Activated CD4-positive, alpha-beta memory T cell treated with anti-CD3 and anti-CD28 coated beads for 36 hours (primary cell): ENCODE measurements at regions not wholly inside any gene's neighbourhood (a gene's known extent, or its start where the extent isn't known, plus 50 kb on each side); places are given as distances from the start of the nearest gene placed in this dataset.

Source experiments
- CTCF ChIA-PET: fragments of 350-600 bp; sonication (Branson Sonifier 250); formaldehyde crosslinking; loops from one replicate; lab custom pipeline; 2021; ENCODE audit warnings: antibody characterized with exemption, inconsistent platforms; lab: Charles Lee
- POLR2A ChIA-PET: fragments of 350-600 bp; sonication (Branson Sonifier 250); formaldehyde crosslinking; loops from one replicate; lab custom pipeline; 2021; ENCODE audit warnings: antibody characterized with exemption; lab: Charles Lee
- DNase-seq: peaks from one replicate; pipeline ENCODE4 v3.0.0-alpha.2; 2020
- H3K27ac Mint-ChIP-seq: one replicate; pipeline ENCODE4 v1.8.0; 2021; ENCODE audit warnings: mixed read lengths
- H3K27me3 Mint-ChIP-seq: one replicate; pipeline ENCODE4 v1.8.0; 2021; ENCODE audit warnings: mixed read lengths
- H3K36me3 Mint-ChIP-seq: one replicate; pipeline ENCODE4 v1.8.0; 2021; ENCODE audit warnings: mixed read lengths
- H3K4me1 Mint-ChIP-seq: one replicate; pipeline ENCODE4 v1.8.0; 2021; ENCODE audit warnings: low read depth, mixed read lengths
- H3K4me3 Mint-ChIP-seq: one replicate; pipeline ENCODE4 v1.8.0; 2021; ENCODE audit warnings: mild to moderate bottlenecking, mixed read lengths
- H3K9me3 Mint-ChIP-seq: one replicate; pipeline ENCODE4 v1.8.0; 2021; ENCODE audit warnings: mixed read lengths
- intact Hi-C: fragments of 100-400 bp; cut with micrococcal nuclease; formaldehyde crosslinking; loops from one replicate; pipeline ENCODE4 v1.15.1; 2023

GRCh38 chr3:107992976-107993684, 97.7 kb downstream of the CD47 start:
- Mint-ChIP-seq H3K4me1 (peaks cover 15% of the 10 kb centered on the region), H3K4me3 (no peak overlapping the region), H3K9me3 (no peaks in the 10 kb centered on the region), H3K27ac (no peak overlapping the region), H3K27me3 (no peaks in the 10 kb centered on the region), H3K36me3 (no peaks in the 10 kb centered on the region)
- CTCF ChIA-PET, result interaction anchor here (0.6 kb wide), 1 partner anchor 332 kb away, joined by 3 read pairs; no protein-coding TSS in a partner anchor
- intact Hi-C loops, result no loop called here
- DNase-seq, result peak; percentile 16
- POLR2A ChIA-PET, result no interaction called here

GRCh38 chr3:107990926-107991325, 99.9 kb downstream of the CD47 start:
- Mint-ChIP-seq H3K27ac (no peak overlapping the region), H3K4me1 (peaks cover 30% of the 10 kb centered on the region), H3K4me3 (no peak overlapping the region), H3K27me3 (no peaks in the 10 kb centered on the region), H3K9me3 (no peaks in the 10 kb centered on the region), H3K36me3 (no peaks in the 10 kb centered on the region)
- no peak for DNase-seq
- ChIA-PET CTCF (no interaction called here), POLR2A (no interaction called here)
- intact Hi-C loops, result no loop called here

GRCh38 chr3:107990433-107990832, 100.4 kb downstream of the CD47 start:
- POLR2A ChIA-PET, result no interaction called here
- Mint-ChIP-seq H3K4me3 (no peak overlapping the region), H3K27me3 (no peaks in the 10 kb centered on the region), H3K4me1 (peaks cover 35% of the 10 kb centered on the region), H3K9me3 (no peaks in the 10 kb centered on the region), H3K27ac (no peak overlapping the region), H3K36me3 (no peaks in the 10 kb centered on the region)
- intact Hi-C loops, result no loop called here
- no peak for DNase-seq
- CTCF ChIA-PET, result interaction anchor here (0.7 kb wide), 1 partner anchor 313 kb away, joined by 4 read pairs; no protein-coding TSS in a partner anchor

GRCh38 chr3:107989661-107990060, 101.2 kb downstream of the CD47 start:
- Mint-ChIP-seq H3K4me1 (peaks cover 38% of the 10 kb centered on the region), H3K9me3 (no peaks in the 10 kb centered on the region), H3K27ac (no peak overlapping the region), H3K27me3 (no peaks in the 10 kb centered on the region), H3K36me3 (no peaks in the 10 kb centered on the region), H3K4me3 (no peak overlapping the region)
- ChIA-PET POLR2A (no interaction called here), CTCF (interaction anchor here (0.7 kb wide), 1 partner anchor 312 kb away, joined by 4 read pairs; no protein-coding TSS in a partner anchor)
- intact Hi-C loops, result loop anchor here (5.0 kb wide), 2 partner anchors 98 to 138 kb away; no protein-coding TSS in a partner anchor
- DNase-seq, result no peak

GRCh38 chr3:107988460-107989175, 102.2 kb downstream of the CD47 start:
- Mint-ChIP-seq H3K9me3 (no peaks in the 10 kb centered on the region), H3K4me3 (peak overlapping the region; percentile 36), H3K27ac (peak overlapping the region; percentile 35), H3K27me3 (no peaks in the 10 kb centered on the region), H3K36me3 (no peaks in the 10 kb centered on the region), H3K4me1 (peaks cover 32% of the 10 kb centered on the region)
- ChIA-PET CTCF (no interaction called here), POLR2A (no interaction called here)
- intact Hi-C loops, result loop anchor here (5.0 kb wide), 2 partner anchors 99 to 139 kb away; no protein-coding TSS in a partner anchor
- DNase-seq, result peak; percentile 28

GRCh38 chr3:107987036-107987939, 103.5 kb downstream of the CD47 start:
- CTCF ChIA-PET, result interaction anchor here (0.9 kb wide), 1 partner anchor 59 kb away, joined by 3 read pairs; no protein-coding TSS in a partner anchor
- Mint-ChIP-seq H3K4me1 (peaks cover 32% of the 10 kb centered on the region), H3K4me3 (no peak overlapping the region), H3K36me3 (no peaks in the 10 kb centered on the region), H3K27ac (no peak overlapping the region), H3K27me3 (no peaks in the 10 kb centered on the region), H3K9me3 (no peaks in the 10 kb centered on the region)
- POLR2A ChIA-PET, result no interaction called here
- no peak for DNase-seq
- intact Hi-C loops, result loop anchor here (5.0 kb wide), 2 partner anchors 100 to 140 kb away; no protein-coding TSS in a partner anchor

- Mint-ChIP-seq H3K4me1 (peaks cover 35% of the 10 kb centered on the region), H3K27ac (no peak overlapping the region), H3K36me3 (no peaks in the 10 kb centered on the region), H3K27me3 (no peaks in the 10 kb centered on the region), H3K4me3 (no peak overlapping the region), H3K9me3 (no peaks in the 10 kb centered on the region)
- no peak for DNase-seq
- ChIA-PET CTCF (interaction anchor here (0.8 to 0.9 kb wide), 3 partner anchors 10 to 58 kb away, joined by 3 to 4 read pairs (median 3); no protein-coding TSS in a partner anchor), POLR2A (no interaction called here)
- intact Hi-C loops, result loop anchor here (5.0 kb wide), 2 partner anchors 101 to 141 kb away; no protein-coding TSS in a partner anchor
Observed at GRCh38 chr3:107986505-107986904, 104.3 kb downstream of the CD47 start.

- intact Hi-C loops, result loop anchor here (2.0 to 5.0 kb wide), 3 partner anchors 43 to 142 kb away; no protein-coding TSS in a partner anchor
- no peaks in the 10 kb centered on the region for H3K9me3 Mint-ChIP-seq
Observed at GRCh38 chr3:107985496-107985895, 105.3 kb downstream of the CD47 start.

GRCh38 chr3:107983247-107983646, 107.6 kb downstream of the CD47 start:
- Mint-ChIP-seq H3K27me3 (no peaks in the 10 kb centered on the region), H3K36me3 (no peaks in the 10 kb centered on the region), H3K9me3 (no peaks in the 10 kb centered on the region), H3K4me3 (no peak overlapping the region), H3K27ac (no peak overlapping the region), H3K4me1 (peaks cover 48% of the 10 kb centered on the region)
- ChIA-PET POLR2A (no interaction called here), CTCF (interaction anchor here (1.2 kb wide), 1 partner anchor 322 kb away, joined by 3 read pairs; no protein-coding TSS in a partner anchor)
- no peak for DNase-seq
- intact Hi-C loops, result no loop called here

More at GRCh38 chr3:107985496-107985895, 105.3 kb downstream of the CD47 start:
- H3K27me3 Mint-ChIP-seq, result no peaks in the 10 kb centered on the region
- no peaks in the 10 kb centered on the region for H3K36me3 Mint-ChIP-seq
- peak; percentile 68 for DNase-seq
- no peak overlapping the region for H3K4me3 Mint-ChIP-seq
- POLR2A ChIA-PET, result interaction anchor here (0.9 kb wide), 1 partner anchor 15 kb away, joined by 3 read pairs; no protein-coding TSS in a partner anchor
- peak overlapping the region; percentile 26 for H3K27ac Mint-ChIP-seq
- CTCF ChIA-PET, result interaction anchor here (1.0 kb wide), 1 partner anchor 58 kb away, joined by 3 read pairs; no protein-coding TSS in a partner anchor
- H3K4me1 Mint-ChIP-seq, result peaks cover 37% of the 10 kb centered on the region

- no peak for DNase-seq
- POLR2A ChIA-PET, result no interaction called here
- intact Hi-C loops, result no loop called here
- H3K27me3 Mint-ChIP-seq, result no peaks in the 10 kb centered on the region
- no peaks in the 10 kb centered on the region for H3K9me3 Mint-ChIP-seq
- no peak overlapping the region for H3K4me3 Mint-ChIP-seq
- peaks cover 52% of the 10 kb centered on the region for H3K4me1 Mint-ChIP-seq
- CTCF ChIA-PET, result interaction anchor here (1.2 kb wide), 1 partner anchor 321 kb away, joined by 3 read pairs; no protein-coding TSS in a partner anchor
- no peak overlapping the region for H3K27ac Mint-ChIP-seq
- H3K36me3 Mint-ChIP-seq, result no peaks in the 10 kb centered on the region
Observed at GRCh38 chr3:107982165-107982564, 108.7 kb downstream of the CD47 start.

GRCh38 chr3:107981471-107982111, 109.2 kb downstream of the CD47 start:
- Mint-ChIP-seq H3K4me3 (no peak overlapping the region), H3K36me3 (no peaks in the 10 kb centered on the region), H3K27ac (no peak overlapping the region), H3K9me3 (no peaks in the 10 kb centered on the region), H3K4me1 (peaks cover 52% of the 10 kb centered on the region), H3K27me3 (no peaks in the 10 kb centered on the region)
- intact Hi-C loops, result no loop called here
- ChIA-PET CTCF (no interaction called here), POLR2A (no interaction called here)
- no peak for DNase-seq
